ENCODE measurements at regions not wholly inside any gene's neighbourhood (a gene's known extent, or its start where the extent isn't known, plus 50 kb on each side); places are given as distances from the start of the nearest gene placed in this dataset.

- TF ChIP-seq CTCF (IDR thresholded peaks at IDR 0.05; ENCODE audit: insufficient read depth, low read depth, low read length): no peak
- no peaks in the 10 kb centered on the region for H3K36me3 ChIP-seq (ENCODE audit: control insufficient read depth, insufficient read depth, low read length)
These were observed 517.1 kb upstream of the CCDC54 start for GRCh38 chr3:106860182-106860581.

GRCh38 chr3:106862067-106862466, 515.2 kb upstream of the CCDC54 start:
- no peaks in the 10 kb centered on the region for H3K36me3 ChIP-seq (ENCODE audit: control insufficient read depth, insufficient read depth, low read length)
- H3K4me3 ChIP-seq (ENCODE audit: low read depth, low read length): no peak overlapping the region
- ChIA-PET POLR2A (interaction anchor here (0.9 kb wide), 1 partner anchor 12 kb away, joined by 4 read pairs; no protein-coding TSS in a partner anchor), CTCF (interaction anchor here (0.6 to 1.8 kb wide), 8 partner anchors 9 to 252 kb away, joined by 3 to 7 read pairs (median 4); no protein-coding TSS in a partner anchor)
- peak; percentile 49 for TF ChIP-seq CTCF (IDR thresholded peaks at IDR 0.05; ENCODE audit: insufficient read depth, low read depth, low read length)
- H3K27me3 ChIP-seq (ENCODE audit: control insufficient read depth, insufficient read depth, low read length): no peaks in the 10 kb centered on the region
- no peak for DNase-seq (ENCODE audit: low read depth)

More at GRCh38 chr3:106860182-106860581, 517.1 kb upstream of the CCDC54 start:
- POLR2A ChIA-PET: no interaction called here
- no peak for DNase-seq (ENCODE audit: low read depth)
- Histone ChIP-seq H3K4me3 (ENCODE audit: low read depth, low read length) (no peak overlapping the region), H3K27me3 (ENCODE audit: control insufficient read depth, insufficient read depth, low read length) (no peaks in the 10 kb centered on the region)
- CTCF ChIA-PET: no interaction called here

- no peaks in the 10 kb centered on the region for H3K27me3 ChIP-seq (ENCODE audit: control insufficient read depth, insufficient read depth, low read length)
- ChIA-PET CTCF (interaction anchor here (1.0 to 1.5 kb wide), 2 partner anchors 9 to 14 kb away, joined by 3 read pairs; no protein-coding TSS in a partner anchor), POLR2A (no interaction called here)
- DNase-seq (ENCODE audit: low read depth): no peak
- H3K36me3 ChIP-seq (ENCODE audit: control insufficient read depth, insufficient read depth, low read length): no peaks in the 10 kb centered on the region
- no peak for TF ChIP-seq CTCF (IDR thresholded peaks at IDR 0.05; ENCODE audit: insufficient read depth, low read depth, low read length)
- H3K4me3 ChIP-seq (ENCODE audit: low read depth, low read length): no peak overlapping the region
These were observed 499.6 kb upstream of the CCDC54 start for GRCh38 chr3:106877627-106878026.

GRCh38 chr3:106880206-106880605, 497.0 kb upstream of the CCDC54 start:
- no peak for DNase-seq (ENCODE audit: low read depth)
- H3K36me3 ChIP-seq (ENCODE audit: control insufficient read depth, insufficient read depth, low read length): no peaks in the 10 kb centered on the region
- no peak overlapping the region for H3K4me3 ChIP-seq (ENCODE audit: low read depth, low read length)
- CTCF ChIA-PET: no interaction called here
- TF ChIP-seq CTCF (IDR thresholded peaks at IDR 0.05; ENCODE audit: insufficient read depth, low read depth, low read length): no peak
- POLR2A ChIA-PET: no interaction called here
- no peaks in the 10 kb centered on the region for H3K27me3 ChIP-seq (ENCODE audit: control insufficient read depth, insufficient read depth, low read length)

GRCh38 chr3:106881186-106881585, 496.1 kb upstream of the CCDC54 start:
- no peak for TF ChIP-seq CTCF (IDR thresholded peaks at IDR 0.05; ENCODE audit: insufficient read depth, low read depth, low read length)

More at GRCh38 chr3:106881186-106881585, 496.1 kb upstream of the CCDC54 start:
- ChIA-PET POLR2A (no interaction called here), CTCF (interaction anchor here (0.7 kb wide), 1 partner anchor 1984 kb away, joined by 4 read pairs; no protein-coding TSS in a partner anchor)
- no peak for DNase-seq (ENCODE audit: low read depth)
- H3K36me3 ChIP-seq (ENCODE audit: control insufficient read depth, insufficient read depth, low read length): no peaks in the 10 kb centered on the region
- no peak overlapping the region for H3K4me3 ChIP-seq (ENCODE audit: low read depth, low read length)
- H3K27me3 ChIP-seq (ENCODE audit: control insufficient read depth, insufficient read depth, low read length): no peaks in the 10 kb centered on the region
